ENCODE measurements at regions not wholly inside any gene's neighbourhood (a gene's known extent, or its start where the extent isn't known, plus 50 kb on each side); places are given as distances from the start of the nearest gene placed in this dataset.

GRCh38 chr17:70394473-70395232, 225.3 kb downstream of the KCNJ2 start:
- TF ChIP-seq TCF7 (CRISPR knock-in tag; IDR thresholded peaks at IDR 0.05; ENCODE audit: low read depth) (no peak), ZNF671 (CRISPR knock-in tag; IDR thresholded peaks at IDR 0.05) (no peak), TEAD4 (CRISPR knock-in tag; IDR thresholded peaks at IDR 0.05) (no peak), STAT6 (CRISPR knock-in tag; conservative IDR thresholded peaks at IDR 0.05; ENCODE audit: low read depth) (no peak), GRHL2 (CRISPR knock-in tag; IDR thresholded peaks at IDR 0.05; ENCODE audit: insufficient replicate concordance, severe bottlenecking) (no peak), ZNF423 (CRISPR knock-in tag; IDR thresholded peaks at IDR 0.05) (no peak), ZNF396 (CRISPR knock-in tag; IDR thresholded peaks at IDR 0.05; ENCODE audit: borderline replicate concordance) (no peak), RORB (CRISPR knock-in tag; IDR thresholded peaks at IDR 0.05) (no peak), ZBTB43 (CRISPR knock-in tag; IDR thresholded peaks at IDR 0.05) (no peak), ATF1 (CRISPR knock-in tag; IDR thresholded peaks at IDR 0.05) (no peak), FOXP1 (CRISPR knock-in tag; IDR thresholded peaks at IDR 0.05; ENCODE audit: borderline replicate concordance) (no peak), KAT7 (CRISPR knock-in tag; IDR thresholded peaks at IDR 0.05; ENCODE audit: borderline replicate concordance) (no peak), FOXP4 (CRISPR knock-in tag; IDR thresholded peaks at IDR 0.05) (no peak), PRDM15 (CRISPR knock-in tag; IDR thresholded peaks at IDR 0.05) (no peak), ZNF219 (CRISPR knock-in tag; IDR thresholded peaks at IDR 0.05; ENCODE audit: borderline replicate concordance) (no peak), E2F4 (CRISPR knock-in tag; IDR thresholded peaks at IDR 0.05; ENCODE audit: borderline replicate concordance, low read depth) (no peak)
- H3K4me1 Mint-ChIP-seq: no peaks in the 10 kb centered on the region
- H3K4me3 Mint-ChIP-seq: no peak overlapping the region
- no peaks in the 10 kb centered on the region for H3K27me3 Mint-ChIP-seq (ENCODE audit: low read depth)
- no peak overlapping the region for H3K27ac Mint-ChIP-seq
- no peak for DNase-seq (ENCODE audit: low spot score)
- ATAC-seq: no peak
- H3K9me3 Mint-ChIP-seq: peaks cover 5% of the 10 kb centered on the region
- CTCF ChIA-PET: no interaction called here
- no peaks in the 10 kb centered on the region; the same call in 1 of the 2 replicates for H3K36me3 Mint-ChIP-seq
- POLR2A ChIA-PET: no interaction called here
